Hepatocyte (in vitro differentiated cells): ENCODE measurements at regions not wholly inside any gene's neighbourhood (a gene's known extent, or its start where the extent isn't known, plus 50 kb on each side); places are given as distances from the start of the nearest gene placed in this dataset.

Experiments
- DNase-seq: peaks from one replicate; pipeline ENCODE4 v3.0.0-alpha.2; 2016; ENCODE audit warnings: low spot score
- H2AFZ ChIP-seq: fragments of 200-600 bp; sonication (generic); 2 replicates; pipeline ENCODE4 v1.6.0; 2016; ENCODE audit warnings: antibody characterized with exemption, mild to moderate bottlenecking
- H3K27ac ChIP-seq: fragments of 200-600 bp; sonication (generic); 2 replicates; pipeline ENCODE4 v1.5.1; 2016; ENCODE audit warnings: mild to moderate bottlenecking
- H3K27me3 ChIP-seq: fragments of 200-600 bp; sonication (generic); 2 replicates; pipeline ENCODE4 v1.6.1; 2016
- H3K36me3 ChIP-seq: fragments of 200-600 bp; sonication (generic); replicated peaks from 2 replicates; pipeline ENCODE4 v1.5.1; 2016; ENCODE audit warnings: low read depth; ENCODE audit not compliant: insufficient read depth
- H3K4me1 ChIP-seq: fragments of 200-600 bp; sonication (generic); 2 replicates; pipeline ENCODE4 v1.5.1; 2016; ENCODE audit warnings: mild to moderate bottlenecking, moderate library complexity; ENCODE audit not compliant: insufficient read depth
- H3K4me2 ChIP-seq: fragments of 200-600 bp; sonication (generic); 2 replicates; pipeline ENCODE4 v1.6.0; 2016
- H3K4me3 ChIP-seq: fragments of 200-600 bp; sonication (generic); 2 replicates; pipeline ENCODE4 v1.5.1; 2016; ENCODE audit warnings: mild to moderate bottlenecking
- H3K79me2 ChIP-seq: fragments of 200-600 bp; sonication (generic); 2 replicates; pipeline ENCODE4 v1.6.0; 2017; ENCODE audit warnings: mild to moderate bottlenecking
- H3K9me2 ChIP-seq: fragments of 200-600 bp; sonication (generic); replicated peaks from 2 replicates; pipeline ENCODE4 v1.6.0; 2017; ENCODE audit warnings: mild to moderate bottlenecking; ENCODE audit not compliant: insufficient read depth
- H3K9me3 ChIP-seq: fragments of 200-600 bp; sonication (generic); 2 replicates; pipeline ENCODE4 v1.5.1; 2016; ENCODE audit warnings: low read depth, mild to moderate bottlenecking
- H4K20me1 ChIP-seq: fragments of 200-600 bp; sonication (generic); 2 replicates; pipeline ENCODE4 v1.6.0; 2016; ENCODE audit warnings: mild to moderate bottlenecking; ENCODE audit not compliant: insufficient read depth, poor library complexity, severe bottlenecking
- EZH2 ChIP-seq: fragments of 200-600 bp; sonication (generic); IDR thresholded peaks from 2 replicates; pipeline ENCODE4 v1.6.1; 2016; ENCODE audit warnings: antibody characterized with exemption, mild to moderate bottlenecking, borderline replicate concordance
- EZH2phosphoT487 ChIP-seq: fragments of 200-600 bp; sonication (generic); IDR thresholded peaks from one replicate; pipeline ENCODE4 v1.6.1; 2018; ENCODE audit warnings: antibody characterized with exemption, mild to moderate bottlenecking, low read depth, moderate library complexity; ENCODE audit not compliant: unreplicated experiment, severe bottlenecking
- whole genome bisulfite sequencing: methylation state at CpG from one replicate; pipeline ENCODE4 v1.1.6; 2016; ENCODE audit warnings: low lambda C conversion rate; ENCODE audit errors: missing lambda C conversion rate; 5-methylcytosine and 5-hydroxymethylcytosine counted together
- TF ChIP-seq, protein P1 (sequence below): fragments of 200-600 bp; sonication (generic); IDR thresholded peaks from 2 replicates; pipeline ENCODE4 v1.5.1; 2016; ENCODE audit warnings: antibody characterized with exemption, mild to moderate bottlenecking; ENCODE audit not compliant: poor library complexity

DNA sequence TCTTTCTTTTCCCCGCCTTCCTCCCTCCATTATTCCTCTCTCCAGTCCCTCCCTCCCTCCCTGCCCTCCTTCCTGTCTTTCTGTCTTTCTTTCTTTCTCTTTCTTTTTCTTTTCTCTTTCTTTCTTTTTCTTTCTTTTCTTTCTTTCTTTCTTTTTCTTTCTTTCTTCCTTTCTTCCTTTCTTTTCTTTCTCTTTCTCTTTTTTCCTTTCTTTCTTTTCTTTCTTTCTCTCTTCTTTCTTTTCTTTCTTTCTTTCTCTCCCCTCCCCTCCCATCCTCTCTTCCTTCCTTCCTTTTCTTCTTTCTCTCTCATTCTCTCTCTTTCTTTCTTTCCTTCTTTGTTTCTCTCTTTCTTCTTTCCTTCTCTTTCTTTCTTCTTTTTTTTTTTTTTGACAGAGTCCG is 402.2 kb upstream of the PLXNA2 start:
- TF ChIP-seq, protein P1, sequence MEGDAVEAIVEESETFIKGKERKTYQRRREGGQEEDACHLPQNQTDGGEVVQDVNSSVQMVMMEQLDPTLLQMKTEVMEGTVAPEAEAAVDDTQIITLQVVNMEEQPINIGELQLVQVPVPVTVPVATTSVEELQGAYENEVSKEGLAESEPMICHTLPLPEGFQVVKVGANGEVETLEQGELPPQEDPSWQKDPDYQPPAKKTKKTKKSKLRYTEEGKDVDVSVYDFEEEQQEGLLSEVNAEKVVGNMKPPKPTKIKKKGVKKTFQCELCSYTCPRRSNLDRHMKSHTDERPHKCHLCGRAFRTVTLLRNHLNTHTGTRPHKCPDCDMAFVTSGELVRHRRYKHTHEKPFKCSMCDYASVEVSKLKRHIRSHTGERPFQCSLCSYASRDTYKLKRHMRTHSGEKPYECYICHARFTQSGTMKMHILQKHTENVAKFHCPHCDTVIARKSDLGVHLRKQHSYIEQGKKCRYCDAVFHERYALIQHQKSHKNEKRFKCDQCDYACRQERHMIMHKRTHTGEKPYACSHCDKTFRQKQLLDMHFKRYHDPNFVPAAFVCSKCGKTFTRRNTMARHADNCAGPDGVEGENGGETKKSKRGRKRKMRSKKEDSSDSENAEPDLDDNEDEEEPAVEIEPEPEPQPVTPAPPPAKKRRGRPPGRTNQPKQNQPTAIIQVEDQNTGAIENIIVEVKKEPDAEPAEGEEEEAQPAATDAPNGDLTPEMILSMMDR: no peak
- no peak for TF ChIP-seq EZH2
- TF ChIP-seq EZH2phosphoT487: no peak
- no peaks in the 10 kb centered on the region for H3K9me3 ChIP-seq
- no peaks in the 10 kb centered on the region for H3K9me2 ChIP-seq
- no peaks in the 10 kb centered on the region for H3K27me3 ChIP-seq
- no peak overlapping the region for H3K4me2 ChIP-seq
- H4K20me1 ChIP-seq: no peaks in the 10 kb centered on the region
- WGBS: 91% methylated on average over 1 of the region's 2 CpGs
- no peaks in the 10 kb centered on the region for H3K36me3 ChIP-seq
- H3K27ac ChIP-seq: no peak overlapping the region
- H3K4me1 ChIP-seq: no peaks in the 10 kb centered on the region
- no peak overlapping the region for H2AFZ ChIP-seq
- no peak for DNase-seq
- H3K79me2 ChIP-seq: no peaks in the 10 kb centered on the region
- no peak overlapping the region for H3K4me3 ChIP-seq

DNA sequence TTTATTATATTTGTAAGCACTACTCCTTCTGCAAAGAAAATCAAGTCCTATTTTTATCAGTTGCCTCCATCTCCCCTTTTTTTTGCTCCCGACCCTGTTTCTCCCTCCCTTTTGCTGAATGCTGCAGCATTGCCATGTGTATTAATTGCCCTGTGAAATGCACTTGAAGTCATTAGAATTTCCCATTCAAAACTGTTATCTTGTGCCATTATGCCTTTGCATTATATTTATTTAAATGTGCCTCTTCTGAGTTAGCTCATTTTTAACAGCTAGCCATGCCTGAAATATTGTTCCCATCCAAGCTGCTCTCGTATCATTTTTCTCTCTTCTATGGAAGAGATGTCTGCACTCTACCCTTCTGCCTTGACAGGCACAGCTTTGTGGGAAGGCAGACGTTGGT is 404.0 kb upstream of the PLXNA2 start:
- H4K20me1 ChIP-seq: no peaks in the 10 kb centered on the region
- no peaks in the 10 kb centered on the region for H3K9me2 ChIP-seq
- no peaks in the 10 kb centered on the region for H3K36me3 ChIP-seq
- no peak overlapping the region for H3K4me3 ChIP-seq
- H2AFZ ChIP-seq: no peak overlapping the region
- no peak for DNase-seq
- H3K27me3 ChIP-seq: no peaks in the 10 kb centered on the region
- no peak overlapping the region for H3K27ac ChIP-seq
- no peaks in the 10 kb centered on the region for H3K4me1 ChIP-seq
- no peaks in the 10 kb centered on the region for H3K79me2 ChIP-seq
- H3K9me3 ChIP-seq: no peaks in the 10 kb centered on the region
- WGBS: 89% methylated on average over 3 of the region's 3 CpGs
- no peak for TF ChIP-seq EZH2phosphoT487
- no peak for TF ChIP-seq EZH2
- TF ChIP-seq, protein P1: no peak
- H3K4me2 ChIP-seq: no peak overlapping the region

DNA sequence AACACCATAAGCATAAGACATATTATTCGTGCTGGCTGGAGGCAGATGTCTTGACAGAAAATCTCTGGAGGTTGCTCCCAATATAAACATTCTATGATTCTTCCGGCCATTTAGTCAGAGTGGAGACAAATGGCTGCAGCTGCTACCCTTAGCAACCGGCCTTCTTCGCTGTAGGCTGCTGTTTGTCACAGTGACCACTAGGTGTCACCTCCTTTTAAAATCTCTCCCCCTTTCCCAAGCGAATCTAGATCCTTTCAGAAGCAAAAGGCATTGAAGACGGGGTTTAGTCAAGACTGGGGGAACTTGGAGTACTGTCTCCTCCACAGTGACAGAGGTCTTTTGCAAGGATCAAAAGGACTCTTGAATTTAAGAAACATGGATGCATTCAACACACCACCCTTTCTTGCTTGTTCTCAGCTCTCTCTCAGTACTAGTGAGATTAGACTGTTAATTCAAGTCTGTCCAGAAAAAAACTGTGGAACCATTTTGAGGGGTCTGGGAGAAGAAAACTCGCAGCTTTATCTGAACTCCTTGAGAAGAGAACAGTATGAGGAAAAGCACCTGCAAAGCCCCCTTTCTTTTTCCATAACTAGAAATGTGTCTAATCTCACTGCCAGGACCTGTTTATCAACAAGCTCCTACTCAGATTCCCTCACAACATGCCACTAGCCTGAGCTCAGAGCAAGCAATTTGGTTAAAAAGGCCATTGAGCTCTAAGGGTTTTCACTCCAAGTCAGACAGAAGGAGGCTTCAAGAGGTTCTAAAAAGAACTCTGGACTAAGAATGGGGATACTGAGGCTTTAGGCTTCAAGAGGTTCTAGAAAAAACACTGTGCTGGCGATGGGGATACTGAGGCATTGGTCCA is 408.3 kb upstream of the PLXNA2 start:
- Histone ChIP-seq H3K4me1 (no peaks in the 10 kb centered on the region), H3K9me2 (no peaks in the 10 kb centered on the region), H4K20me1 (no peaks in the 10 kb centered on the region), H2AFZ (no peak overlapping the region), H3K79me2 (no peaks in the 10 kb centered on the region), H3K4me2 (no peak overlapping the region), H3K36me3 (no peaks in the 10 kb centered on the region), H3K27me3 (no peaks in the 10 kb centered on the region), H3K27ac (no peak overlapping the region), H3K9me3 (no peaks in the 10 kb centered on the region), H3K4me3 (no peak overlapping the region)
- peak; percentile 81 for DNase-seq
- TF ChIP-seq, protein P1: peak; percentile 82
- no peak for TF ChIP-seq EZH2phosphoT487
- 22% methylated on average over 8 of the region's 8 CpGs for WGBS
